NCI-H510A treated with DMSO at 0.1 percent for 48 hours (cell line): ENCODE measurements at regions not wholly inside any gene's neighbourhood (a gene's known extent, or its start where the extent isn't known, plus 50 kb on each side); places are given as distances from the start of the nearest gene placed in this dataset.

Experiments used
- DNase-seq: peaks from one replicate; lab custom pipeline; 2025; lab: John Stamatoyannopoulos, UW

DNA sequence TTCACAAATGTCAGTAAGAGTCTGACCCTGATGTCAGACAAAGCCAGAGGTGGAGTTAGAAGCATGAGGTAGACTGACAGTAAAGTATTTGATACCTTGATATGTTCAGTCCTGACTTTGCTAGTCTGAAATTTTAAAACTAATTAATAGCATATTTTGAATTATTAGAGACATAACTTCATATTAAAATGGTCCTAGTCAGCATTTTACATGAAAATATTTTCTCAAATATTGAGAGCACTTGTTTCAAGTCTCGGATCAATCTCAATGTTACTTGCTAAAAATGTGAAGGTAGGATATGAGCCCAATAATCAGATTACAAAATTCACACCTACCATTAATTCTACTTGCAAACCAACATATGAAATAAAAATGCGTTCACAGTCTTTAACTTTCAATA is 58.1 kb upstream of the TTC14 start:
- DNase-seq: no peak

- no peak for DNase-seq
Observed at GRCh38 chr3:180546863-180547262, 55.1 kb upstream of the TTC14 start.

DNA sequence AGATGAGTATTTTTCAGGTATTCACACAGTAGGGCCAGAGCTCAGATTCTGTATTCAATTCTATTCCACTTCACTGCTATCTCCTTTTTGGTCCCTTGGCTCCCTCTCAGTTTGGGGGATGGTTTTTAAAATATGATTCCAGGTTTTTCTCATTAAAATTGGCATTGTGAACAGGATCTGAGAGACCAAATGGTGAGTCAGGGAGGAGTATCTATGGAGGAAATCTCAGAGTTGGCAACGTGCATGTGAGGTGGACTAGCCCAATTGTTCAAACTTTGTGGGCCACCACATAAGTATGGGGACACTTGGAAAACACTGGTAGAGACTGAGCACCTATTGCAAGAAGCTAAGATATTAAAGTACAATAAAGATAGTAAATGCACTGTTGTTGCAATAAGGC is 53.9 kb upstream of the TTC14 start:
- no peak for DNase-seq
